ENCODE measurements at regions not wholly inside any gene's neighbourhood (a gene's known extent, or its start where the extent isn't known, plus 50 kb on each side); places are given as distances from the start of the nearest gene placed in this dataset.

DNA sequence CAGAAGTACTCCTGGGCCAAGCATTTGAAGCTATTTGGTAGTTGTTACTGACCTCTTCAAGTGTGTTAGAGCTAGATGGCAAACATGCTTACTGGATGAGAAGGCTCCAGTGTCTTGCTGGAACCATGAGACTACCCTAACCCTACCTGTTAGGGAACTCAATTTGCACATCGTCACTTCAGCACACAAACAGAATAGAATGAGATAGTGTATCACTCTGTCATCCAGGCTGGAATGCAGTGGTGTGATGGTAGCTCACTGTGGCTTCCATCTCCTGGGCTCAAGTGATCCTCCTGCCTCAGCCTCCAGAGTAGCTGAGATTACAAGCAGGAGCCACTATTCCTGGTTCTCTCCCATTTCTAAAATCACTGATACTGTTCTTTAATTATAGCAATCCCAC is 417.0 kb upstream of the ATXN7L3B start:
- TF ChIP-seq, protein P1, sequence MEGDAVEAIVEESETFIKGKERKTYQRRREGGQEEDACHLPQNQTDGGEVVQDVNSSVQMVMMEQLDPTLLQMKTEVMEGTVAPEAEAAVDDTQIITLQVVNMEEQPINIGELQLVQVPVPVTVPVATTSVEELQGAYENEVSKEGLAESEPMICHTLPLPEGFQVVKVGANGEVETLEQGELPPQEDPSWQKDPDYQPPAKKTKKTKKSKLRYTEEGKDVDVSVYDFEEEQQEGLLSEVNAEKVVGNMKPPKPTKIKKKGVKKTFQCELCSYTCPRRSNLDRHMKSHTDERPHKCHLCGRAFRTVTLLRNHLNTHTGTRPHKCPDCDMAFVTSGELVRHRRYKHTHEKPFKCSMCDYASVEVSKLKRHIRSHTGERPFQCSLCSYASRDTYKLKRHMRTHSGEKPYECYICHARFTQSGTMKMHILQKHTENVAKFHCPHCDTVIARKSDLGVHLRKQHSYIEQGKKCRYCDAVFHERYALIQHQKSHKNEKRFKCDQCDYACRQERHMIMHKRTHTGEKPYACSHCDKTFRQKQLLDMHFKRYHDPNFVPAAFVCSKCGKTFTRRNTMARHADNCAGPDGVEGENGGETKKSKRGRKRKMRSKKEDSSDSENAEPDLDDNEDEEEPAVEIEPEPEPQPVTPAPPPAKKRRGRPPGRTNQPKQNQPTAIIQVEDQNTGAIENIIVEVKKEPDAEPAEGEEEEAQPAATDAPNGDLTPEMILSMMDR (IDR thresholded peaks at IDR 0.05), result no peak
- no peak for TF ChIP-seq POLR2AphosphoS5 (IDR thresholded peaks at IDR 0.05)
- TF ChIP-seq EP300 (IDR thresholded peaks at IDR 0.05), result no peak

All from suprapubic skin (tissue), 4 donors.